HG03432 (cell line): ENCODE measurements at regions not wholly inside any gene's neighbourhood (a gene's known extent, or its start where the extent isn't known, plus 50 kb on each side); places are given as distances from the start of the nearest gene placed in this dataset.

Source experiments
- ATAC-seq: cut with Tn5 transposase; IDR thresholded peaks from one replicate; pipeline ENCODE4 v1.9.1; 2021; ENCODE audit warnings: mild to moderate bottlenecking, moderate library complexity; ENCODE audit not compliant: unreplicated experiment

DNA sequence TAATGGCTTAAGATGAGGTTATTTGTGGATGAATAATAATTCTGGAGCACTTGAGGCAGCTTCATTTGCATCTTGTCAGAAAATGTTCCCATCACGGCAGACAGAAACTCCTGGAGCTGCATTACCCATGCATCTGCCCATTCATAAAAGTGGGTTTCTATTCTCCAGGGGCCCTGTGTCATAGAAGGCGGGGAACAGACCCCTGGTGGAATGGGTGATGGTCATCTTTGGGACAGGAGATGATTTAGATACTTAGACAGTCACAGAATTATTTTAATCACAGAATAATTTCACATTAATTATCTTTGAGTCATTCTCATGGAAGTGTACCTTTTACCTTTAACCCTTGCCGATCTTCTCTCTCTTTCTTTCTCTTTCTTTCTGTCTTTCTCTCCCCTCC lies 980.7 kb upstream of the TMEM132C start:
- ATAC-seq = no peak

DNA sequence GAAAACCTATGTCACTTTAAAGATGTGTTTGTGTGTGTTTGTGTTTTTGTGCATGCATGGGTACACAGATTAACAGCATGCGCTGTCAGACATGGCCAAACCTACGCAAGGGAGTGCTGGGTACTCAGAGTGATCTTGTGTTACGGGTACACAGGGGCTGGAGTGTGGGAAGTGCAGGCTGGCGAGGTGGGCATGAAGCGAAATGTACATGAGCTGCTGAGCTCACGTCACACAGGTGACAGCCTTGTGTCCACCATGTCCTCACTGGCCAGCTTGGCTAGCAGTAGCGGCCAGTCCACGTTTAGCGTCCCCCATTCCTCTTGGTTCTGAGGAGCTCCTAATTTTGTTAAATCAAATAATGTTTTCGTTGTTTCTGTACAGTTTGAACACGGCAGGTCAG lies 979.7 kb upstream of the TMEM132C start:
- ATAC-seq = no peak

DNA sequence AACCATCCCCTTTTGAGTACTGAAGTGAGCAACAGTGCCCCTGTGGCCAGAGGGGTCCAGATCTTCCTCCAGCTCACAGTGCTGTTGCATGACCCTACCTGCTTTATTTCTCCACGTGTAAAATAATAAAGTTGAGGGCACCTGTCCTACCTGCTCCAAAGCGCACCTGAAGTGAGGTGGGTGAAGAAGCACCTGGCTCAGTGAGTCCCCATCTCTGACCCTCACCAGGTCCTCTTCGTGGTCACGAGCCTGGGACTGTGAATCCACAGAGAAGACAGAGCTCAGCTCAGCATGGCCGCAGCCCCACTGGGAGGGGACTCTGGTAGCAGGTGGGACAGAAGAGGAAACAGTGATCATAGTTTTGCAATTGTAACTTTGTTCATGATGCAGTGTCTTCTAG lies 976.7 kb upstream of the TMEM132C start:
- no peak for ATAC-seq

DNA sequence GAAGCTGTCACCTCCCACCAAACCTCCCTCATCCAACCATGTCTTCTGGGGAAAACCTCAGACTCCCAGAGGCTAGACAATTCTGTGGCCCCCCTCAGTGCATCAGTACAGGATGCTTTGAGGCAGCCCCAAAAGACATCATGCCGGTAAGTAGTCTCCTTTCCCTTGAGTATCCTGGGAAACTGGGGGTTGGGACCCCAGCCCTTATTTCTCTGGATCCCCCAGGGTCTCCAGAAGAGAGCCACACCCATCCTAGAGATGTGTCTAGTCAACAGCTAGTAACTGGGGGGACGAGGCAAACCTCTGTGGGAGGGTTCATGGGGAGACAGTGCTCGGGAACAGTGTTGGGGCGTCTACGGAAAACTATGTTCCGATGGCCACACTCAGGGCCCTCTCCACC lies 974.2 kb upstream of the TMEM132C start:
- no peak for ATAC-seq

DNA sequence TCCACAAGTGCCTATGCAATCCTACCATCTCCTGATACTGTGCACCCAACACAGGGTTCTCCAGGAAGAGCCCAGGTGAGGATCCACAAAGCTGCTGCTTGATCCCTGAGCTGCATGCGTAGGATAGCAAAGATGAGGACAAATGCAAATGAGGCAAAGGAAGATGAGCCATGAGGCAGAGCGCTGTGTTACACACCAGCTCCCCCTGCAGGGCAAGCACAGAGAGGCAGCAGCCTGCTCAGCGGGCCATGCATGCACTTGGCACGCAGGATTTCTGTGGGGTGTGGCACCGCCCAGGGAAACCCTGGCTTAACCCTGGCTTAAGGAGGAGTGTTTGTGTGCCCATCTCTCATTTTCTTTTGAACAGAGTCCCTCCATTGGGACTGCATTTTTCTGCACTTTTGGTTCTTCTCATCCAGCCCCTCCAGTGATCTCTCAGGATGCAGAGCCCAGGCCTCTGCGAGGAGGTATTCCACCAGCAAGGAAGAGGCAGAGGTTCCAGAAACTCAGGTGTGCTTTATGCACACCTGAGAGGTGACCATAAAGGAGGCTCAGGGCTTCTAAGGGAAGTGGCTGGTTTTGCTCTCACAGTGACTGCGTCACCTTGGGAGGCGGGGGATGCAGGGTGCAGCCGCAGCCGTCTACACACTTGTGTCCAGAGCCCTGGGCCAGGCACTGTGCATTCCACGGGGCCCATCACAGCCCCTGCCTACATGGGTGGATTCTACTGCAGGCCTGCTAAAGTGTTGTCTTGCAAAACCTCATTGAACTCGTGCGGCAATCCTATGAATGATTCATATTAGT lies 973.3 kb upstream of the TMEM132C start:
- ATAC-seq = no peak

DNA sequence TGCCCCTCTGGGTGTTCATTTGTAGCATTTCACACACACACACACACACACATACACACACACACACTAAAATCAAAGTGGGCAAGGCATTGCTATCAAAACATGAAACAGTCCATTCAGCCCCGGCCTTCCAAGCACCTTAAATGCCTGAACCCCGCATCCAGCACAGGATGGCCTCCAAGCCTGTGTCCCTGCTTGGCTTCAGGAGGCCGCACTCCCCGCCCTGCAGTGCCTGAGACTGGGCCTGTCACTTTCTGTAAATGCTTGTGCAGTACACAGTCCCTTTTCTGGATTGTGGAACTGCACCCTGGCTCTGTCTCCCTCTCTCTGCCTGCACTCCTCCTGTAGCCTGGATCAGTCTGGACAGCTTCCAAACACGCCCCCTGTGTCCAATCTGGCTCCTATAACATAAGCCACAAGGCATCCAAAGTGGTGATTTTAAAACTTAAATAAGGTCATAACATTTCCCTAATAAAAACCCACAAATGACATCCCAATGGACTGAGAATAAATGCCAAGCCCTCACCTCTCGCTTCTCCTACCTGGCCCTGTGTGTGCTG lies 972.2 kb upstream of the TMEM132C start:
- no peak for ATAC-seq

DNA sequence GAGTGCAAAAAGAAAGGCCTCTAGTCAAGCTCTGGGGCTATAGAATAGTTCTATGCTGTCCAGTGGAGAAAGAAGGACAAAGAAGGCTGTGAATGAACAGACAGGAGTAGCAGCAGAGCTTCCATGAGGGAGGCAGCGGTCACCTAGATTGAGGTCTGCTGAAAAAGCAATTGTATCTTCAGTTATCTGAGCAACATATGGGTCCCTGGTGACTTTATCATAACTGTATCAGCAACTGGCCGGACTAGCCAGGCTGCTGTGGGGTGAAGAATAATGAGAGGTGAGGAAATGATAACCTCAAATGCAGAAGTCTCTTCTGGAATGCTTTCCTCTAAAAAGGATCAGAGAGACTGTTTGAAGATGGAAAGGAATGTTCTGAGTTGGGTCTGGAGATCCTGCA lies 971.3 kb upstream of the TMEM132C start:
- no peak for ATAC-seq

DNA sequence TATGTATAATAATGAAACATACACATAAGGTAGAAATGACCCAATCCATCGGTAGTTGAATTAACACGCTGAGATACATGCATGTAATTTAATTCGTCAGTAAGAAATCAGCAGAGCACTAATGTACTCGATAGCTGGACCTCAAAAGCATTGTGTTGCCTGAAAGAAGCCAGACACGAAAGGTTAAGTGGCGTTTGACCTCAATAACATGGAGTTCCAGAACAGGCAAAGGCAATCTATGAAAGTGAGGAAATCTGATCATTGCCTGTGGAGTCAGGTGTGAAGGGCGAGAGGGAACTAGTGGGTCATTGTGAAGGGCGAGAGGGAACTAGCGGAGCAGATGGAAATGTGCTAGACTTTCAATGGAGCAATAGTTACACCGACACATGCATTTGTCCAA lies 970.4 kb upstream of the TMEM132C start:
- no peak for ATAC-seq

DNA sequence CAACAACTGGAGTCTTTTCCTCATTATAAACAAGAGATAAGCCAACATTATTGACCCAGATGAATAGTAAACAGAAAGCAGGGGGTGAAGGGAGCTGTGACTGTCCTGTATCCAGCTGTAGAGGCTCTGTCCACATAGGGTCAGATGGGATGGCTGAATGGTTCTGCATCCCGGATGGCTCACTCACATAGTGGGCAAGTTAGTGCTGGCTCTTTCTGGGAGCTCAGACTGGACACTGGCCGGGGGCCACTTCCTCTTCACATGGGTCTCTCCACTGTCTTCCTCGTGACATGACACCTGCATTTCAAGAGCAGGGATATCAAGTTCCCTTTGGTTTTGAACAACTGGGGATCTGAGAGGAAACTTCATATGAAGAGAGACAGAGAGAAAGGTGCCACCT lies 969.6 kb upstream of the TMEM132C start:
- no peak for ATAC-seq

DNA sequence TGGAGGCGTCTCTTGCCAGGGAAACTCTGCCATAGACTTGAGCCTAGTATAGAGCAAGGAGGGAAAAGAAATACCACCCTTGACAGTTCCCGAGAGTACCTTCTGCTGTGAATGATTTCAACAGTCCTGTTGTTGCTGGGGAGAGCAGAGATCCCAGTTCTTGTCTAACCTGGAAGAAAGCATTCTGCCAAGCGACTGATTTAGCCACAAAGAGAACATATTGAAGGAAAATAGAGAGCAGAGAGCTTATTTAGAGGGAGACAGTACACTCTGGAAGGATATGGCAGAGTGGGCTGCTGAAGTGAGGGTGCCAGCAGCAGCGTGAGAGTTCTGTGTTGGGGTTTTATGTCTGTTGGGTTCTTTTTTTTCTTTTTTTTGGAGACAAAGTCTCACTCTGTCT lies 966.9 kb upstream of the TMEM132C start:
- ATAC-seq = no peak

DNA sequence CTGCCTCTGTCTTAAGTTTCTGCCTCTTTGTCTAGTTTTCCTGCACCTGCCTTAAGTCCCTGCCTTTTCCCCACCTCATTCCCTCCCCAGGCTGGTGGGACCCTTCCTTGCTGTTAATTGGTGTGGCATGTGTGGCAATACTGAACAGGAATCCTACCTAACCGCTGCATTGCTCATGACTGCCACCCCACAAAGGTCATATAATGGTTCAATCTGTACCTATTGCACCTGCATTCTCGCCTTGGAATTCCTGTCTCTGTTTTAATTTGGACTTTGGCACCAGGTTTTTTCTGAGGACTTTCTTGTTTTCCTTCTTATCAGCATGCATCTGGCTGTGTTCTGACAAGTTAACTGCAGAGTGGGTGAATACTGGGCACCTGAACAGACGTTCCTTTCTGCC lies 966.2 kb upstream of the TMEM132C start:
- ATAC-seq = no peak

DNA sequence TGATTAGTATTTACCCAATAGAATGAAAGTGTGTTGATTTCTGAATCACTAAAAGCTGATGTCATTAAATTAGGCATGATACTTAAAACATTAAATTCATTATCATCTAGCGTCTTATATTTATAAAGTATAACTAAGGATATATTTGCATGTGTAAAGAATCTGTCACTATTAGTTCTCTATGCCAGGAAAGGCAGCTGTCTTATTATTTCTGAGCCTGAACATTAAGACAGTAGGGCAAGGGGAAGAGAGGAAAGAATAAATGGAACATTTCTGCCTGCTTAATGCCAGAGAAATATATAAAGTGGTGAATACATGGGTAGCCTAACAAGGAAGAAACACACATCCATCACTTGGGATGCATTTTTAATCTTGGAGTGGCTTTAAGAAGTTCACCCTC lies 965.1 kb upstream of the TMEM132C start:
- no peak for ATAC-seq

DNA sequence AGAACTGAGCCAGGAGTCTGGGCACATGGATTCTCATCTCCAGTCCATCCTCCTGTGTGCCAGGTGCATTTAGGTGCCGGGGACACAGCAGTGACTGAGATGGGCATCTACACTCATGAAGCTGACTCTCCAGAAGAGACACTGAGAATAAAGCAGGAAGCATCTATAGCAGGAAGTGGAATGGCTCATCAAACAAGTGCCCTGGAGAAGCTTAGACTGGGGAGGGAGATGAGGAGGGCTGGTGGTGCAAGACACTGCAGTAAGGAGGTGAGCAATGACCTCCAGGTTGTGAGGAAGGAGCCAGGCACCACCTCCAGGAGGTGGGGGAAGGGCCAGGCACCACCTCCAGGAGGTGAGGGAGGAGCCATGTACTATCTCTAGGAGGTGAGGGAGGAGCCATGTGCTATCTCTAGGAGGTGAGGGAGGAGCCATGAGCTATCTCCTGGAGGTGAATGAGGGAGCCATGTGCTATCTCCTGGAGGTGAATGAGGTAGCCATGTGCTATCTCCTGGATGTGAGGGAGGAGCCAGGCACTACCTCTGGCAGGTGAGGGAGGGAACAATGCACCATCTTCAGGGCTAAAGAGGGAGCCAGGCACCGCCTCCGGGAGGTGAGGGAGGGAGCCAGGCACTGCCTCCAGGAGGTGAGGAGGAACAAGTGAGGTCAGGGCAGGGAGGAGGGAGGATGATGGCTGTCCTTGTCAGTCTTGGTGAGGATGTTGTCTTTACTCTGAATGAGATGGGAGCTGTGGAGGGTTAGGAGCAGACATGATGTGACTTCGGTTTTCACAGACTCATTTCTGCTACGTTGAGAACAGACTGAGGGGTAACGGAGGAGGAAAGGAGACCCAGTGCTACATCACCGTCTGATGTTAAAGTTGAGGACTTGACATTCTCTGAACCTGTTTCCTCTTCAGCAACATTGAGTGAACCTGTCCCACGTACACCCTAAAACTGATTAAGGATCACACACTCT lies 961.9 kb upstream of the TMEM132C start:
- ATAC-seq = no peak

DNA sequence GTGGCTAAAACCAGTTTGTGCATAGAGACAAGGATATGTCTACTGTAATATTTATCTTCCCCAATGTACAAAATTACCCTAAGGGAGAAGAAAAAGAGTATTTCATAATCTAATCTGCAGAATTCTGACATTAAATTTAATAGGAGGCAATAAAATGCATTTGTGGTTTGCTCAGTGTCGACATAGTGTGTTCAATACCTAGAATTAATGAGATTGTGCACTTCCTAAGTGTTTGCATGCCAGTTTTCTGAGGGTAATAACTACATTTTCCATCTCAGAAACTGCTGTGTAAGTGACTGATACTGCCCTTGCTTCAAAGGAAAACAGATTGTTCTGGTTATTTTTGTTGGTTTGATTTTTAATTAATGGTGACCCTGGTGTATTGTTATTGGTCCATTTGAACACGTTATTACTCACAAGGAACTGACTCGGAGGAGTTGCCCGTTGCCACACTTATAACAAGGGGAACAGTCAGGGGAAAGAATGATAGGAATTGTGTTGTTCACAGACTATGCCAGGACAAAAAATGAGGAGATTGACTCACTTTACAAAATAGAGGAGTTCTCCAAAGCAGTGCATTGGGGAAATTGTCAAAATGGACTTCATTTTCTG lies 960.3 kb upstream of the TMEM132C start:
- no peak for ATAC-seq

DNA sequence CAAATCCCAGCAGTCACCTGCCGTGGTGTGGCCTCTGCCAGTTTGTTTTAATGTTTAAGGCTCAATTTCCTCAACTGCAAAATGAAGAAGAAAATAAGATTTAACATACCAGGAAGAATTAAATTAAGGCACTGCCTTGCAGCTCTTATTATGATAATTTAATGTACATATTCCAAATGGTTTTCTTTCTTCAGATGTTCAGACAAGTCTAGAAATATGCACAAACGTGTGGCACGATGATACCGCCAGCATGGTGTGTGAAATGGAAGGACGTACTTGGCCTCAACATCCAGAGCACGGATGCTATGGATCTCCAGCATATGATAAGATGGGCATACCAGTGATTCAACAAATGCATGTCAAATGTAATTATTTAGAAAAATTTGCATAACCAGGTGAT lies 959.4 kb upstream of the TMEM132C start:
- ATAC-seq = no peak

DNA sequence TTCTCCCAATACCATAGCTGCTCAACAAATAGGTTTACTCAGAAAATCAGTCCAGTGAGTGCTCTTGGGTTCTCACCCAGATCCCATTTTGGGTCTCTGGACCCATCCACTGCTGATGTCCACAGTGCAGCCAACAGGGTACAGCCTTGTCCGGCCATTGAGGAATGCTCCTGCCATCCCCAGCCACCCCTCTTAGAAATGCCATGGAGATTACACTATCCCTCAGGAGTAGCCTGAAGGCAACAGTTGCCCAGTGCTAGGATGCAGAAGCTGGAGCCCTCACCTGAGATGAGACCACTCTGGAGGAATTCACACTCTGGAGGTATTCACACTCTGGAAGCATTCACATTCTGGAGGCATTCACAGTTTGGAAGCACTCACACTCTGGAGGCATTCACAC lies 958.8 kb upstream of the TMEM132C start:
- ATAC-seq = no peak

DNA sequence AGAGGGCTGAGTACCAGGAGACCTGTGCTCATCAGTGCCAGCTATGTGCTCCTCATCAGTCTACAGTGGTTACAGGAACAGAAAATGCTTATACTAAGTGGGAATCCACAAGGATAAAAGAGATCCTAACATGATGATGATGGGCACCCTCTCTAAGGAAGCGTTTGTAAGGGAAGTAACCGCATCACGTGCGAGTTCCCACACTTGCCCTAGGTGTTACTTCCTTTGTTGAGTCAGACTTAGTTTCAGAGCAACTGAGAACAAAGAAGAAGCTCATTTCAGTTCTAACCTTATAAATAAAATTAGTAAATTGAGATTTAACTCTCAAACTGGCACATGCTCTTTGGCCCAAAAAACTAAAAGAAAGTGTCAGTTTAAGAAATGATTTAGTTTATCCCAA lies 956.4 kb upstream of the TMEM132C start:
- no peak for ATAC-seq

DNA sequence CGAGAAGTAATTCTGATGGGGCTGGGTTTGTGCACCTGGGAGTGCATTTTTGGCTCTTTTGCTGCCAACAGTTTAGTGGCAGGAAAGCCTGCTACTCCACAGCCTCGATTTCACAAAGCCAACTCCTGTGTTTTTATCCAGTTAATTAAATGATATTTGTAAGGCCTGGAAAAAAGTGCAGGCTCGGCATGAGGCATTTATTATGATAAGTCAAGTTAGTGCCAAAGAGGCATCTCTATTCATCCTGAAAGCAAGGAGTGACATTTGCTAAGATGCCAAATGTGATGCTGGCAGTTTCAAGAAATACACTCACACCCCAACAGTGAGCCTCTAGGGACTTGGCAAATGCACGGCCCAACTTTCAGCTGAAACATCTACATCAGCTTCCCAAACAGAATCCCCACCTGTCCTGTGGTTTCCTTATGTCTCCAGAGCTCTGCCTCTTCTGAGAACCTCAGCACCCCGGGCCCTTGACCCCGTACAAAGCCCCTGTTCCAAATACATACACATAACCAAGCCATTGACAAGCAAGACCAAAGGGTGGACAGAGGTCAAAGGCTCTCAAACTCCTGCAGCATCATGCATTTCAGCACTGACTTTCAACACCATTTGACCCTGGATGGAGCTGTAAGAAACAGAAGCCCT lies 955.1 kb upstream of the TMEM132C start:
- no peak for ATAC-seq

DNA sequence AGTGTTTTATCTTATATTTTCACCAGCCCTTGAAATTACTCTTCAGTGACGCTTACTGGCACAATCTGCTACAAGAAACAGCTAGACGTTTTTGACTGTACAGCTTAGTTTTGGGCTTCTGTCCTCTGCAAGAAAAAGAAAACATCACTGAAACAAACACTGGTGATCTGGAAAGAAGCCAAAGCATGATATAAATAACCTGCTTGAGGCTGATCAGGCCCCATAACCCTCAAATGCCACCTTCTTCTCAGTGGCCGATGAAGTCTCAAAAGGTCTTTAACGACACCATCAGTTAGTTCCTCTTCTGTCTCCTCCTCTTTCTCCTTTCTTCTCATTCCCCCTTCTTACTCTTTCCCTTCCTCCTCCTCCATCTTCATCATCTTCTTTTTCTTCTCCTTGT lies 942.3 kb upstream of the TMEM132C start:
- ATAC-seq = no peak

DNA sequence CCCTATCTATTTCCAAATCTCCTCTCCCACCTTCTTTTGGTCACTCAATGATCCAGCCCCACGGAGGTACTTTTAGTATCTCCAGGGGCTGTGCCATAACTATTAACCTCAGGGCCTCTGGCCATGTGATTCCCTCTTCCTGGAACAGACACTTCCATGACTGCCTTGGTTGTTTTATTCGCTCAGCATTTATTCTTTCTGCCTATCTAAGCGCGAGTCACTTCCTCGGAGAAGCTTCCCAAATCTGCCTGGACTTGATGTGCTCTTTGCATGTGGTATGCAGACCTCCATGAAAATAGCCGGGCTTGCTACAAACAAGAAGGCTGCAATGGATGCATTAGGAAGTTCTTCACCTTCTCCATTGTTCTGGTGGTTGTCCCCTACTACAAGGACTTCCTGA lies 939.0 kb upstream of the TMEM132C start:
- no peak for ATAC-seq

DNA sequence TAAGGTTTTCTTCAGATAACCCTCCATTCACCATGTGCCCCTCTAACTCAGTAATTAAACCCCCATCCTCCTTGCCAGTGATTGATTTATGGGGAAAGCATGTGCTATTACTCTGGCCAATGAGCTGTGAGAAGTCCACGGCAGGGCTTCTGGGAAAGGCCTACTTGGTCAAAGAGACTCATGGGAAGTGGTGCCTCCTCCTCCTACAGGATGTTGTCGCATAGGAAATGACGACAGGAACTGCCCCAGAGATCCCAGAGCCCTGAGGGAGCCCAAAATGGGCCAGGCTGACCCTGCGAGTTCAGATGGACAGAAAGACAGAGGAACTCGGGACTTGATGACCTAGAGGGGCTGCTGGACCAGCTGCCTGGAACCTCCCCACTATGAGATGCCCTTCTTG lies 938.1 kb upstream of the TMEM132C start:
- ATAC-seq = no peak
